ENCODE measurements at regions not wholly inside any gene's neighbourhood (a gene's known extent, or its start where the extent isn't known, plus 50 kb on each side); places are given as distances from the start of the nearest gene placed in this dataset.

- Histone ChIP-seq H3K4me3 (ENCODE audit: low read depth, low read length) (no peak overlapping the region), H3K36me3 (ENCODE audit: control insufficient read depth, insufficient read depth, low read length) (no peaks in the 10 kb centered on the region), H3K27me3 (ENCODE audit: control insufficient read depth, insufficient read depth, low read length) (no peaks in the 10 kb centered on the region)
- no peak for DNase-seq (ENCODE audit: low read depth)
- ChIA-PET POLR2A (no interaction called here), CTCF (no interaction called here)
- TF ChIP-seq, protein P1, sequence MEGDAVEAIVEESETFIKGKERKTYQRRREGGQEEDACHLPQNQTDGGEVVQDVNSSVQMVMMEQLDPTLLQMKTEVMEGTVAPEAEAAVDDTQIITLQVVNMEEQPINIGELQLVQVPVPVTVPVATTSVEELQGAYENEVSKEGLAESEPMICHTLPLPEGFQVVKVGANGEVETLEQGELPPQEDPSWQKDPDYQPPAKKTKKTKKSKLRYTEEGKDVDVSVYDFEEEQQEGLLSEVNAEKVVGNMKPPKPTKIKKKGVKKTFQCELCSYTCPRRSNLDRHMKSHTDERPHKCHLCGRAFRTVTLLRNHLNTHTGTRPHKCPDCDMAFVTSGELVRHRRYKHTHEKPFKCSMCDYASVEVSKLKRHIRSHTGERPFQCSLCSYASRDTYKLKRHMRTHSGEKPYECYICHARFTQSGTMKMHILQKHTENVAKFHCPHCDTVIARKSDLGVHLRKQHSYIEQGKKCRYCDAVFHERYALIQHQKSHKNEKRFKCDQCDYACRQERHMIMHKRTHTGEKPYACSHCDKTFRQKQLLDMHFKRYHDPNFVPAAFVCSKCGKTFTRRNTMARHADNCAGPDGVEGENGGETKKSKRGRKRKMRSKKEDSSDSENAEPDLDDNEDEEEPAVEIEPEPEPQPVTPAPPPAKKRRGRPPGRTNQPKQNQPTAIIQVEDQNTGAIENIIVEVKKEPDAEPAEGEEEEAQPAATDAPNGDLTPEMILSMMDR (IDR thresholded peaks at IDR 0.05; ENCODE audit: insufficient read depth, low read depth, low read length): no peak
Measured at GRCh38 chr12:86670986-86671385, 414.8 kb upstream of the MGAT4C start.

GRCh38 chr12:86669010-86669409 is 412.8 kb upstream of the MGAT4C start:
- ChIA-PET CTCF (no interaction called here), POLR2A (no interaction called here)
- H3K4me3 ChIP-seq (ENCODE audit: low read depth, low read length): no peak overlapping the region

GRCh38 chr12:86666316-86666715 is 410.1 kb upstream of the MGAT4C start:
- Histone ChIP-seq H3K36me3 (ENCODE audit: control insufficient read depth, insufficient read depth, low read length) (no peaks in the 10 kb centered on the region), H3K27me3 (ENCODE audit: control insufficient read depth, insufficient read depth, low read length) (no peaks in the 10 kb centered on the region), H3K4me3 (ENCODE audit: low read depth, low read length) (no peak overlapping the region)
- DNase-seq (ENCODE audit: low read depth): no peak
- POLR2A ChIA-PET: no interaction called here
- TF ChIP-seq, protein P1 (IDR thresholded peaks at IDR 0.05; ENCODE audit: insufficient read depth, low read depth, low read length): no peak
- CTCF ChIA-PET: no interaction called here

More at GRCh38 chr12:86669010-86669409, 412.8 kb upstream of the MGAT4C start:
- TF ChIP-seq, protein P1 (IDR thresholded peaks at IDR 0.05; ENCODE audit: insufficient read depth, low read depth, low read length): no peak
- Histone ChIP-seq H3K27me3 (ENCODE audit: control insufficient read depth, insufficient read depth, low read length) (no peaks in the 10 kb centered on the region), H3K36me3 (ENCODE audit: control insufficient read depth, insufficient read depth, low read length) (no peaks in the 10 kb centered on the region)
- no peak for DNase-seq (ENCODE audit: low read depth)

DNA sequence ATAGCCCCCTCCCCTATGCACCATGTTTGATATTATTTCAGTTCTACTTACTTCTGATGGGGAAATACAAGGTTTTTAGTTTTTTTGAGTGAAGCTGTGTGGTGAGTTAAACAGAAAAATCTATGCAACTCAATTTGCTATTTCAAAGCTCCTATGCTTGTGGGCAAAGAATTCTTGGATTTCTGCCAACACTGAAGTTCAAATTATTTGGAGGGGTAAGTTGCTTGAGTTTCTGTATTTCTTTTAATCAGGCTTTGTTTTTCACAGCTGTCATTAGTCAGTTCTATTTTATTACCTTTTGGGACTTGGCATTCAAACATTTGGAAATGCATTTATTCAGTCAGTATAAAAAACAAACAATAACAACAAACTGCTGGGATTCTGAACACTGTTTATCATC is 407.5 kb upstream of the MGAT4C start:
- no peak for DNase-seq (ENCODE audit: low read depth)
- ChIA-PET POLR2A (interaction anchor here (0.6 kb wide), 1 partner anchor 554 kb away, joined by 3 read pairs; no protein-coding TSS in a partner anchor), CTCF (interaction anchor here (0.7 kb wide), 1 partner anchor 33 kb away, joined by 5 read pairs; no protein-coding TSS in a partner anchor)
- Histone ChIP-seq H3K36me3 (ENCODE audit: control insufficient read depth, insufficient read depth, low read length) (no peaks in the 10 kb centered on the region), H3K4me3 (ENCODE audit: low read depth, low read length) (no peak overlapping the region), H3K27me3 (ENCODE audit: control insufficient read depth, insufficient read depth, low read length) (no peaks in the 10 kb centered on the region)
- TF ChIP-seq, protein P1 (IDR thresholded peaks at IDR 0.05; ENCODE audit: insufficient read depth, low read depth, low read length): no peak

GRCh38 chr12:86663173-86663572 is 407.0 kb upstream of the MGAT4C start:
- Histone ChIP-seq H3K36me3 (ENCODE audit: control insufficient read depth, insufficient read depth, low read length) (no peaks in the 10 kb centered on the region), H3K27me3 (ENCODE audit: control insufficient read depth, insufficient read depth, low read length) (no peaks in the 10 kb centered on the region), H3K4me3 (ENCODE audit: low read depth, low read length) (no peak overlapping the region)
- POLR2A ChIA-PET: no interaction called here
- no peak for DNase-seq (ENCODE audit: low read depth)
- TF ChIP-seq, protein P1 (IDR thresholded peaks at IDR 0.05; ENCODE audit: insufficient read depth, low read depth, low read length): no peak
- CTCF ChIA-PET: interaction anchor here (0.6 to 0.7 kb wide), 2 partner anchors 34 to 500 kb away, joined by 3 to 5 read pairs; no protein-coding TSS in a partner anchor
